Neural cell (in vitro differentiated cells): ENCODE measurements at regions not wholly inside any gene's neighbourhood (a gene's known extent, or its start where the extent isn't known, plus 50 kb on each side); places are given as distances from the start of the nearest gene placed in this dataset.

Experiments used
- H2AFZ ChIP-seq: fragments of 200-600, 300-800 bp; sonication (generic), shearing (Covaris generic); 2 replicates; pipeline ENCODE4 v1.6.0; 2014; ENCODE audit warnings: low read depth, mild to moderate bottlenecking, antibody characterized with exemption, low read length, moderate library complexity
- H3F3A ChIP-seq: fragments of 200-600 bp; shearing (Covaris generic); 2 replicates; pipeline ENCODE4 v1.6.1; 2016; ENCODE audit warnings: mild to moderate bottlenecking, moderate library complexity, mixed read lengths, antibody characterized with exemption, low read length; ENCODE audit not compliant: insufficient read depth, poor library complexity, severe bottlenecking
- H3K27ac ChIP-seq: fragments of 200-600, 300-800 bp; sonication (generic), shearing (Covaris generic); 2 replicates; pipeline ENCODE4 v1.5.1; 2014; ENCODE audit warnings: mild to moderate bottlenecking, low read length, moderate library complexity
- H3K27me3 ChIP-seq: fragments of 300-800, 200-600 bp; sonication (generic), shearing (Covaris generic); 2 replicates; pipeline ENCODE4 v1.6.0; 2014; ENCODE audit warnings: mild to moderate bottlenecking, low read depth, low read length, moderate library complexity; ENCODE audit not compliant: insufficient read depth
- H3K36me3 ChIP-seq: fragments of 300-800, 200-600 bp; sonication (generic), shearing (Covaris generic); 2 replicates; pipeline ENCODE4 v1.5.1; 2014; ENCODE audit warnings: mild to moderate bottlenecking, antibody characterized with exemption, low read length, moderate library complexity; ENCODE audit not compliant: insufficient read depth
- H3K4me2 ChIP-seq: fragments of 300-800, 200-600 bp; sonication (generic), shearing (Covaris generic); 2 replicates; pipeline ENCODE4 v1.6.0; 2014; ENCODE audit warnings: mild to moderate bottlenecking, low read length
- H3K4me3 ChIP-seq: fragments of 300-800, 200-600 bp; sonication (generic), shearing (Covaris generic); 2 replicates; pipeline ENCODE4 v1.5.1; 2014; ENCODE audit warnings: mild to moderate bottlenecking, low read length, moderate library complexity
- H3K79me2 ChIP-seq: fragments of 200-600 bp; shearing (Covaris generic); replicated peaks from 2 replicates; pipeline ENCODE4 v1.6.0; 2014; ENCODE audit warnings: mild to moderate bottlenecking, low read length, moderate library complexity; ENCODE audit not compliant: insufficient read depth
- H3K9ac ChIP-seq: fragments of 300-800, 200-600 bp; sonication (generic), shearing (Covaris generic); 2 replicates; pipeline ENCODE4 v1.6.1; 2016; ENCODE audit warnings: mild to moderate bottlenecking, low read length, mixed read lengths
- H3K9me2 ChIP-seq: fragments of 200-600 bp; shearing (Covaris generic); 2 replicates; pipeline ENCODE4 v1.6.1; 2016; ENCODE audit warnings: mild to moderate bottlenecking, low read length, mixed read lengths; ENCODE audit not compliant: insufficient read depth
- H3K9me3 ChIP-seq: fragments of 200-600, 300-800 bp; sonication (generic), shearing (Covaris generic); 2 replicates; pipeline ENCODE4 v1.6.1; 2016; ENCODE audit warnings: mild to moderate bottlenecking, mixed run types, low read length, moderate library complexity, mixed read lengths
- H4K20me1 ChIP-seq: fragments of 200-600 bp; shearing (Covaris generic); 2 replicates; pipeline ENCODE4 v1.6.1; 2016; ENCODE audit warnings: mild to moderate bottlenecking, mixed run types; ENCODE audit not compliant: insufficient read depth
- EP300 ChIP-seq: fragments of 450-650 bp; conservative IDR thresholded peaks from 2 replicates; pipeline ENCODE4 v1.6.1; 2014; ENCODE audit warnings: antibody characterized with exemption, mild to moderate bottlenecking, moderate library complexity; ENCODE audit not compliant: poor library complexity, severe bottlenecking
- EZH2 ChIP-seq: fragments of 200-600, 300-800 bp; shearing (Covaris generic), sonication (generic); IDR thresholded peaks from 2 replicates; pipeline ENCODE4 v1.6.1; 2014; ENCODE audit warnings: antibody characterized with exemption, low read length, borderline replicate concordance, mild to moderate bottlenecking; ENCODE audit not compliant: insufficient read depth, poor library complexity, severe bottlenecking
- MXI1 ChIP-seq: fragments of 450-650 bp; conservative IDR thresholded peaks from 2 replicates; pipeline ENCODE4 v1.6.1; 2014; ENCODE audit warnings: antibody characterized with exemption, mild to moderate bottlenecking; ENCODE audit not compliant: poor library complexity, severe bottlenecking
- POLR2AphosphoS5 ChIP-seq: IDR thresholded peaks from 2 replicates; pipeline ENCODE4 v1.6.1; 2012
- RAD21 ChIP-seq: fragments of 450-650 bp; conservative IDR thresholded peaks from 2 replicates; pipeline ENCODE4 v1.6.1; 2014; ENCODE audit warnings: antibody characterized with exemption, mild to moderate bottlenecking, moderate library complexity
- SMC3 ChIP-seq: fragments of 450-650 bp; conservative IDR thresholded peaks from 2 replicates; pipeline ENCODE4 v1.6.1; 2014; ENCODE audit warnings: antibody characterized with exemption, mild to moderate bottlenecking, moderate library complexity; ENCODE audit not compliant: poor library complexity
- TAF1 ChIP-seq: IDR thresholded peaks from 2 replicates; pipeline ENCODE4 v1.6.1; 2012; ENCODE audit warnings: low read depth
- TF ChIP-seq, protein P1 (sequence below): IDR thresholded peaks from 2 replicates; pipeline ENCODE4 v1.6.1; 2012; ENCODE audit warnings: borderline replicate concordance
- TF ChIP-seq, protein P2 (sequence below): fragments of 450-650 bp; IDR thresholded peaks from 2 replicates; pipeline ENCODE4 v1.5.1; 2014; ENCODE audit warnings: antibody characterized with exemption, mild to moderate bottlenecking, moderate library complexity; ENCODE audit not compliant: poor library complexity, severe bottlenecking

- H3K27ac ChIP-seq: no peak overlapping the region
- H3K9me2 ChIP-seq: no peaks in the 10 kb centered on the region
- no peaks in the 10 kb centered on the region for H3K36me3 ChIP-seq
- H3K4me2 ChIP-seq: no peak overlapping the region
- no peaks in the 10 kb centered on the region for H3K9me3 ChIP-seq
- no peak overlapping the region for H3K9ac ChIP-seq
- H2AFZ ChIP-seq: no peak overlapping the region
- H3F3A ChIP-seq: no peaks in the 10 kb centered on the region
- no peaks in the 10 kb centered on the region for H3K27me3 ChIP-seq
- no peaks in the 10 kb centered on the region for H4K20me1 ChIP-seq
- TF ChIP-seq POLR2AphosphoS5 (no peak), EZH2 (no peak), TAF1 (no peak), EP300 (no peak), RAD21 (no peak), MXI1 (no peak), SMC3 (no peak)
- TF ChIP-seq, protein P1, sequence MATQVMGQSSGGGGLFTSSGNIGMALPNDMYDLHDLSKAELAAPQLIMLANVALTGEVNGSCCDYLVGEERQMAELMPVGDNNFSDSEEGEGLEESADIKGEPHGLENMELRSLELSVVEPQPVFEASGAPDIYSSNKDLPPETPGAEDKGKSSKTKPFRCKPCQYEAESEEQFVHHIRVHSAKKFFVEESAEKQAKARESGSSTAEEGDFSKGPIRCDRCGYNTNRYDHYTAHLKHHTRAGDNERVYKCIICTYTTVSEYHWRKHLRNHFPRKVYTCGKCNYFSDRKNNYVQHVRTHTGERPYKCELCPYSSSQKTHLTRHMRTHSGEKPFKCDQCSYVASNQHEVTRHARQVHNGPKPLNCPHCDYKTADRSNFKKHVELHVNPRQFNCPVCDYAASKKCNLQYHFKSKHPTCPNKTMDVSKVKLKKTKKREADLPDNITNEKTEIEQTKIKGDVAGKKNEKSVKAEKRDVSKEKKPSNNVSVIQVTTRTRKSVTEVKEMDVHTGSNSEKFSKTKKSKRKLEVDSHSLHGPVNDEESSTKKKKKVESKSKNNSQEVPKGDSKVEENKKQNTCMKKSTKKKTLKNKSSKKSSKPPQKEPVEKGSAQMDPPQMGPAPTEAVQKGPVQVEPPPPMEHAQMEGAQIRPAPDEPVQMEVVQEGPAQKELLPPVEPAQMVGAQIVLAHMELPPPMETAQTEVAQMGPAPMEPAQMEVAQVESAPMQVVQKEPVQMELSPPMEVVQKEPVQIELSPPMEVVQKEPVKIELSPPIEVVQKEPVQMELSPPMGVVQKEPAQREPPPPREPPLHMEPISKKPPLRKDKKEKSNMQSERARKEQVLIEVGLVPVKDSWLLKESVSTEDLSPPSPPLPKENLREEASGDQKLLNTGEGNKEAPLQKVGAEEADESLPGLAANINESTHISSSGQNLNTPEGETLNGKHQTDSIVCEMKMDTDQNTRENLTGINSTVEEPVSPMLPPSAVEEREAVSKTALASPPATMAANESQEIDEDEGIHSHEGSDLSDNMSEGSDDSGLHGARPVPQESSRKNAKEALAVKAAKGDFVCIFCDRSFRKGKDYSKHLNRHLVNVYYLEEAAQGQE: no peak
- TF ChIP-seq, protein P2, sequence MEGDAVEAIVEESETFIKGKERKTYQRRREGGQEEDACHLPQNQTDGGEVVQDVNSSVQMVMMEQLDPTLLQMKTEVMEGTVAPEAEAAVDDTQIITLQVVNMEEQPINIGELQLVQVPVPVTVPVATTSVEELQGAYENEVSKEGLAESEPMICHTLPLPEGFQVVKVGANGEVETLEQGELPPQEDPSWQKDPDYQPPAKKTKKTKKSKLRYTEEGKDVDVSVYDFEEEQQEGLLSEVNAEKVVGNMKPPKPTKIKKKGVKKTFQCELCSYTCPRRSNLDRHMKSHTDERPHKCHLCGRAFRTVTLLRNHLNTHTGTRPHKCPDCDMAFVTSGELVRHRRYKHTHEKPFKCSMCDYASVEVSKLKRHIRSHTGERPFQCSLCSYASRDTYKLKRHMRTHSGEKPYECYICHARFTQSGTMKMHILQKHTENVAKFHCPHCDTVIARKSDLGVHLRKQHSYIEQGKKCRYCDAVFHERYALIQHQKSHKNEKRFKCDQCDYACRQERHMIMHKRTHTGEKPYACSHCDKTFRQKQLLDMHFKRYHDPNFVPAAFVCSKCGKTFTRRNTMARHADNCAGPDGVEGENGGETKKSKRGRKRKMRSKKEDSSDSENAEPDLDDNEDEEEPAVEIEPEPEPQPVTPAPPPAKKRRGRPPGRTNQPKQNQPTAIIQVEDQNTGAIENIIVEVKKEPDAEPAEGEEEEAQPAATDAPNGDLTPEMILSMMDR: no peak
- no peak overlapping the region for H3K4me3 ChIP-seq
- no peaks in the 10 kb centered on the region for H3K79me2 ChIP-seq
These were observed 80.1 kb upstream of the MARCKS start for GRCh38 chr6:113776998-113777397.

GRCh38 chr6:113777601-113778000 lies 79.5 kb upstream of the MARCKS start:
- TF ChIP-seq RAD21 (no peak), TAF1 (no peak), SMC3 (no peak), EP300 (no peak), POLR2AphosphoS5 (no peak), EZH2 (no peak)
- TF ChIP-seq, protein P2: no peak
- TF ChIP-seq, protein P1: no peak
- H3K27me3 ChIP-seq: no peaks in the 10 kb centered on the region
- H3K79me2 ChIP-seq: no peaks in the 10 kb centered on the region
- no peak overlapping the region for H3K4me2 ChIP-seq
- no peaks in the 10 kb centered on the region for H3F3A ChIP-seq
- no peak overlapping the region for H2AFZ ChIP-seq
- no peaks in the 10 kb centered on the region for H4K20me1 ChIP-seq
- no peaks in the 10 kb centered on the region for H3K36me3 ChIP-seq
- H3K9me2 ChIP-seq: no peaks in the 10 kb centered on the region
- H3K4me3 ChIP-seq: no peak overlapping the region
- no peak overlapping the region for H3K9ac ChIP-seq
- H3K9me3 ChIP-seq: no peaks in the 10 kb centered on the region
- H3K27ac ChIP-seq: no peak overlapping the region
